Gastrocnemius medialis (tissue), 4 donors: ENCODE measurements at regions not wholly inside any gene's neighbourhood (a gene's known extent, or its start where the extent isn't known, plus 50 kb on each side); places are given as distances from the start of the nearest gene placed in this dataset.

Experiments used
- ATAC-seq, 2 donors: fragments of 150-250 bp; one replicate each; pipeline ENCODE4 v1.9.1; 2016
- DNase-seq, 2 donors: peaks; one replicate each; pipeline ENCODE4 v3.0.0-alpha.2; 2019
- H3K27ac ChIP-seq, 4 donors: fragments of 200-600 bp; sonication (generic); 1 replicate in 1 of 4; 2 replicates in 3 of 4; pipeline ENCODE4 v1.5.1; 2016 to 2018; ENCODE audit warnings: mild to moderate bottlenecking in 2 of 4, moderate library complexity in 1 of 4
- H3K27me3 ChIP-seq, 3 donors: fragments of 200-600 bp; sonication (generic) in 2 of 3; 1 replicate in 1 of 3; 2 replicates in 2 of 3; pipeline versions ENCODE4 v1.5.1 to v1.6.0; 2016 to 2019; ENCODE audit warnings: mild to moderate bottlenecking in 1 of 3, moderate library complexity in 1 of 3
- H3K36me3 ChIP-seq, 2 donors: fragments of 200-600 bp; sonication (generic) in 1 of 2; one replicate each; pipeline ENCODE4 v1.5.1; 2017 to 2018
- H3K4me1 ChIP-seq, 2 donors: fragments of 200-600 bp; sonication (generic) in 1 of 2; one replicate each; pipeline ENCODE4 v1.5.1; 2016 to 2017; ENCODE audit warnings: mild to moderate bottlenecking in 2 of 2
- H3K4me3 ChIP-seq, 4 donors: fragments of 200-600 bp; sonication (generic) in 3 of 4; 1 replicate in 1 of 4; 2 replicates in 3 of 4; pipeline ENCODE4 v1.5.1; 2016 to 2019; ENCODE audit warnings: mild to moderate bottlenecking in 2 of 4
- H3K9me3 ChIP-seq, 3 donors: fragments of 200-600 bp; sonication (generic) in 2 of 3; 1 replicate in 1 of 3; 2 replicates in 2 of 3; pipeline ENCODE4 v1.5.1; 2016 to 2019
- CTCF ChIP-seq, 5 experiments: fragments of 450-650 bp in 3 of 5; fragments of 200-600 bp in 2 of 5; sonication (generic) in 2 of 5; IDR thresholded peaks in 4 of 5; conservative IDR thresholded peaks in 1 of 5; 1 replicate in 4 of 5; 2 replicates in 1 of 5; pipeline ENCODE4 v1.5.1; 2016 to 2019; ENCODE audit warnings: antibody characterized with exemption in 5 of 5, mild to moderate bottlenecking in 3 of 5, moderate library complexity in 3 of 5
- POLR2A ChIP-seq, 2 donors: fragments of 450-650 bp; IDR thresholded peaks; one replicate each; pipeline ENCODE4 v1.6.1; 2017; ENCODE audit warnings: antibody characterized with exemption in 2 of 2, mild to moderate bottlenecking in 2 of 2, moderate library complexity in 2 of 2
- in situ Hi-C, 4 donors: fragments of 200-750 bp; cut with MboI; loops; one replicate each; pipeline versions ENCODE4 v1.15.0 to v1.8.0; 2017; ENCODE audit warnings: low sequenced_read_pairs in 4 of 4
- intact Hi-C: fragments of 100-400 bp; cut with DNase I; formaldehyde crosslinking; loops from one replicate; pipeline ENCODE4 v1.15.1; 2023; ENCODE audit warnings: low total_unique reads

- H3K9me3 ChIP-seq: no peaks in the 10 kb centered on the region
- DNase-seq (no peak), ATAC-seq (no peak)
- H3K4me3 ChIP-seq: no peak overlapping the region
- H3K36me3 ChIP-seq: no peaks in the 10 kb centered on the region
- in situ Hi-C loops (no loop called here), intact Hi-C loops (no loop called here)
- no peak for TF ChIP-seq CTCF (IDR thresholded peaks at IDR 0.05 in 4 of 5, conservative IDR thresholded peaks at IDR 0.05 in 1 of 5)
- no peak for TF ChIP-seq POLR2A (IDR thresholded peaks at IDR 0.05)
- no peaks in the 10 kb centered on the region for H3K4me1 ChIP-seq
- H3K27me3 ChIP-seq: no peaks in the 10 kb centered on the region
- H3K27ac ChIP-seq: no peak overlapping the region
Observed at GRCh38 chr15:46853600-46853999, 863.7 kb upstream of the SEMA6D start.

- in situ Hi-C loops: no loop called here
Observed at GRCh38 chr15:46854564-46854963, 862.7 kb upstream of the SEMA6D start.

GRCh38 chr15:46855388-46855787, 861.9 kb upstream of the SEMA6D start:
- Histone ChIP-seq H3K9me3 (no peaks in the 10 kb centered on the region), H3K4me3 (no peak overlapping the region), H3K4me1 (no peaks in the 10 kb centered on the region), H3K36me3 (no peaks in the 10 kb centered on the region), H3K27ac (no peak overlapping the region), H3K27me3 (no peaks in the 10 kb centered on the region)
- no peak for DNase-seq
- in situ Hi-C loops (no loop called here), intact Hi-C loops (no loop called here)
- no peak for ATAC-seq
- no peak for TF ChIP-seq POLR2A (IDR thresholded peaks at IDR 0.05)
- TF ChIP-seq CTCF (IDR thresholded peaks at IDR 0.05 in 4 of 5, conservative IDR thresholded peaks at IDR 0.05 in 1 of 5): no peak

More at GRCh38 chr15:46854564-46854963, 862.7 kb upstream of the SEMA6D start:
- H3K4me3 ChIP-seq: no peak overlapping the region
- H3K27ac ChIP-seq: no peak overlapping the region
- no peak for TF ChIP-seq CTCF (IDR thresholded peaks at IDR 0.05 in 4 of 5, conservative IDR thresholded peaks at IDR 0.05 in 1 of 5)
- TF ChIP-seq POLR2A (IDR thresholded peaks at IDR 0.05): no peak
- H3K9me3 ChIP-seq: no peaks in the 10 kb centered on the region
- no peaks in the 10 kb centered on the region for H3K27me3 ChIP-seq
- ATAC-seq (no peak), DNase-seq (no peak)
- no peaks in the 10 kb centered on the region for H3K36me3 ChIP-seq
- no peaks in the 10 kb centered on the region for H3K4me1 ChIP-seq
- intact Hi-C loops: no loop called here

GRCh38 chr15:46856839-46857502, 860.3 kb upstream of the SEMA6D start:
- ATAC-seq (no peak), DNase-seq (no peak)
- Histone ChIP-seq H3K27ac (no peak overlapping the region), H3K4me3 (no peak overlapping the region), H3K36me3 (no peaks in the 10 kb centered on the region), H3K4me1 (no peaks in the 10 kb centered on the region), H3K27me3 (no peaks in the 10 kb centered on the region), H3K9me3 (no peaks in the 10 kb centered on the region)
- in situ Hi-C loops (no loop called here), intact Hi-C loops (no loop called here)
- TF ChIP-seq CTCF (IDR thresholded peaks at IDR 0.05 in 4 of 5, conservative IDR thresholded peaks at IDR 0.05 in 1 of 5): no peak
- no peak for TF ChIP-seq POLR2A (IDR thresholded peaks at IDR 0.05)

- ATAC-seq (no peak), DNase-seq (no peak)
- in situ Hi-C loops (no loop called here), intact Hi-C loops (no loop called here)
- Histone ChIP-seq H3K4me3 (no peak overlapping the region), H3K9me3 (no peaks in the 10 kb centered on the region), H3K36me3 (no peaks in the 10 kb centered on the region), H3K27me3 (no peaks in the 10 kb centered on the region), H3K4me1 (no peaks in the 10 kb centered on the region), H3K27ac (no peak overlapping the region)
- no peak for TF ChIP-seq CTCF (IDR thresholded peaks at IDR 0.05 in 4 of 5, conservative IDR thresholded peaks at IDR 0.05 in 1 of 5)
- TF ChIP-seq POLR2A (IDR thresholded peaks at IDR 0.05): no peak
Observed at GRCh38 chr15:46858150-46858549, 859.2 kb upstream of the SEMA6D start.
